HG03064 (cell line): ENCODE measurements at regions not wholly inside any gene's neighbourhood (a gene's known extent, or its start where the extent isn't known, plus 50 kb on each side); places are given as distances from the start of the nearest gene placed in this dataset.

Experiments
- ATAC-seq: cut with Tn5 transposase; IDR thresholded peaks from one replicate; pipeline ENCODE4 v1.9.1; 2021; ENCODE audit warnings: low read depth; ENCODE audit not compliant: unreplicated experiment

DNA sequence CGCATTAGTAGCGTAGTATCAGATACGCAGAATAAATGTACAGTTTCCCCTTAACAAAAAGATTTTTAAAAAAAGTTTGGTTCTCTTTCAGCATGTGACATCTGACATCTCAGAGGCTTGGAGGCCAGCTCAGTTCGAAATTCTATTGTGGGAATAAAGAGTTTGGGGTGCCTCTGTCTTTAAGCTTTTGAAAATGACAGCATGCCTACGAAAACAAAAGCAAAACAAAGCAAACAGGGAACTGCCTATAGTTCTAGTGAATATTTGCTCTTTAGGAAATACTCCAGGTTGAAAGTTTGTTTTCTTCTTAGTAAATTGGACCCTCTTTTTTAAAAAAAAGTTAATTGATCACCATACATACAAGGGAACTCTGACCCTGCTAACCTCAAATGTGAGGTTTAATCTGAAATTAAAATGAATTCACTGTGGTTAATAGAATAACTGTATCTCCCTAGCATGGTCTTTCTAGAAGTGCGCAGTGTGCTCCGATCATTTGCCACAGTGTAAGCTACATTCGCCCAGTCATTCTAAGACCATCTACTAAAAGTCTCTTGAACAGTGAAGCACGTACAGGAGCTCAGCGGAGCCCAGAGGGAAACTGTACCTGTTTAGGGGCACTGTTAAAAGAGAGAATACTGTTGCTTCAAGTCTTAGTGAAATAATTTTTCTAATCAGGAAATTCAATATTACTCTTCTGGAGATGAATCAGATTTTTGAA is 347.0 kb upstream of the CDH2 start:
- ATAC-seq, result no peak

DNA sequence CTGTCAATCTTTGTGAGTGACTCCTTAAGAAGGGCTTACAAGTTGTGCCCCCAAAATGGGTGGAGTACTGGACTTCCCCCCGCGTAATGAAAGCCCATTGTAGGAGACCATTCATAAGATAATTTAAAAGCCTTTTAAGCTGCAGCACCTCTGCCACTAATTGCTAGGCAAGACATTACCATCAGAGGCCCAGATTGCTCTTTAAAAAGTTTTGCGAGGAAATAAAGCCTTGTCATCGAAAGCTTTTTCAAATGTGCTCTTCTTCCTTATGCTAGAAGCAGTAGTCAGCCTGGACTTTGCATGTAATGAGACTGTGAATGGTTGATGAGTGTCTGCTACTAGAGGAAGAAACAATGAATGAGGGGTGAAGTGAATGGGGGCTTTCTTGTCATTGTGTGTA is 345.3 kb upstream of the CDH2 start:
- ATAC-seq, result no peak

DNA sequence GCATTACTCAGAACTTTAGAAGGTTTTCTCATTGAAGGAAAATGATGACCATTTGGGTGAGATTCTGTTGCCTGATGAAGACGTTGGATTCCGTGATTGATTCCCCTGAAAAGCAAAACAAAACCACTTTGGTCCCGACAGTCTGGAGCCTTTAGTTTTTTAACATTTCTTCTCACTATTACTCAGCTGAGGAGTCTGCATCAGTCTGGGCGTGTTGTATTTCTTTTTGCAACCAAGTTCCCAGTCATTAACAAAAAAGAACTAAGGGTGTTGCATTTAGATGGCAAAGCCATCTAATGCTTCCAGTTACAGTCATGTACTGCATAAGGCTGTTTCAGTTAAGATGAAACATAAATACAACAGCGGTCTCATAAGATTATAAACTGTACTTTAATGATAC is 343.1 kb upstream of the CDH2 start:
- ATAC-seq, result no peak

DNA sequence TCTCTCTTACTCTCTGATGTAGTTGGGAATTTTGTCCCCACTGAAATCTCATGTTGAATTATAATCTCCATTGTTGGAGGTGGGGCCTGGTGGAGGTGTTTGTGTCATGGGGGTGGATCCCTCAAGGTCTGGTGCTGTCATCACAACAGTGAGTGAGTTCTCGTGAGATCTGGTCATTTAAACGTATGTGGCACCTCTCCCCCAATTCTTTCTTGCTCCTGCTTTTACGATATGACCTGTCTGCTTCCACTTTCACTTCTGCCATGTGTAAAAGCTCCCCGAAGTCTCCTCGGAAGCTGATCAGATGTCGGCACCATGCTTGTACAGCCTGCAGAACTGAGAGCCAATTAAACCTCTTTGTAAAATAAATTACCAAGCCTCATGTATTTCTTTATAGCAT is 337.8 kb upstream of the CDH2 start:
- no peak for ATAC-seq

DNA sequence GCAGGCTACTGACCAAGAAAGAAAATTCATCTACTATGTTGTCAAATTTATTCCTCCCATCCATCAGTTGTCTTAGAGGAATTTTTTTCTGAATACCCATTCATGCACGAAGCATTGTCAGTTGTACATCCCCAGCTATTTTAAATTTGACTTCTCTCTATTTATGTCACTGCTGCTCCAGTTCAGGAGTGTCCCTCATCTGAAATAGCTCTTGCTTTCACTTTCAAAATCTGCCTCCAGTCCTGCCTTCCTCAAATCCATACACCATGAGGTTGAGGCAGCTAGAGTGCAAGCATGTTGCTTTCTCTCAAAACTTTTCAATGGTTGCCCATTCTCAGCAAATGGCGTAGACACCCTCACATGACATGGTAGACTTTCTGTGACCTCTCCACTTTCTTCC is 335.4 kb upstream of the CDH2 start:
- ATAC-seq, result no peak

DNA sequence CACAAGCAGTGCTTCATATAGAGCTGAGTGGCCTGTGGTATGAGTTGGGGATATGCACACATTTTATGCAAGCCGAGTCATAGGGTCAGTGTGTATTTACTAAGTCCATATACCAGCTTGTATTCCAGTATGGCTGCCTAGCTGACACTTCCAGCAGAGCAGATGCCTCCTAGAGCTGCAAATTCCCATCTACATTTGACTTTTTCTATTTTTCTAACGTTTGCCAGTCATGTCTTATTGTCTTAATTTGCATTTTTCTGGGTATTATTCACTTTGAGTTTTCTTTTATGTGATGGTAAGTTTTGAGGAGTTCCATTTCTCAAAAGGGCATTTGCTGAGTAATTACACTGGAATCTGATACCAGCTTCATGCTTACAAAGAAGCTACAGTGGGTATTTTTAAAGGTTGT is 334.5 kb upstream of the CDH2 start:
- ATAC-seq, result no peak

DNA sequence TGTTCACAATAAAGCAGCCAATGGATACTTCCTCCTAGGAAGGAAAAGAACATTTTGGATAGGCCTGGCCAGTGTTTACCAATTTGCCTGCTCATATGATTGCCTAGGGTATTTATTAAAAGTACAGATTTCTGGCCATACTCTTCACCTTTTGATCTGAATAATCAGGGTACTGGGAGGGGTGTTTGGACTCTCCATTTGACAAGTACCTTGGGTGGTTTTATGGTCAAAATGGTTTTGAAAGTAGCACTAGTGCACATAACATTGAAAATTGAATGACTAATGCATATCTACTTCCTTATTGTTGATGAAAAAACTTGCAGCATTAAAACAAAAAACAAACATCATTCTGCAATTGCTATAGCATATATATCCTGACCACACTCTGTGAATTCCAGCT is 333.3 kb upstream of the CDH2 start:
- no peak for ATAC-seq

DNA sequence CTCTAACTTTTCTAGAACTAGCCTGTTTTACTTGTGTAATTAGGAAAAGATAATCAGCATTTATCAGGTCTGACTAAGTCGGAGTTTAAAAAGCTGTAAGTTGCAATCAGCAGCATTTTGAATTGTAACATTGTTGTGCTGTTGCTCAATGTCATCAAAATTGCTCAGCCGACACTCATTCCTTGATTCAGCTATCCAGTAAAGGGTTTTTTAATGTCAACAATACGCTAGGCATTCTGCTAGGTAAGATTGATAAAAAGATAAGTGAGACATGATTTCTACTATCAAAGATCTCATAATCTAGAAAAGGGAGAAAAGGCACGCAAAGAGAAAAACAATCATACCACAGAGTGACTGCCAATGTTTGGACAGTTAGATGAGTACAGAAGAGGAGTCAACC is 327.1 kb upstream of the CDH2 start:
- ATAC-seq, result no peak

DNA sequence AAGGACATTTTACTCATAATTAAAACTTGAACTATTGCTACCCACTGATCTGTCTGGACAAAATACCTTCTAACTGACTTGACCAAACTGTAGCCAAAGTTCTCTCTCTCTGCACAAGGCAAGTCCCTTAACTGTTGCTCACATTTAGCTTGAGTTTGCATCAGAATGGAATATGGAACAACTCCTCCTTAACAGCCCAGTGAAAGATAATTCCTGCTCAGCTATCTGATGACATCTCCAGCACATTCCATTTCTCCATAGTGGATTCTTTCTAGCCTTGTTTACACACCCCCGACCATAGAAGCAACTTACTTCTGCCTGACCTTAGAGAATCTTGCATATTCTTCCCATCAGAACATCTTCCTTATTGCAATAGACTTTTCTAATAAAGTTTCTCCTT is 317.2 kb upstream of the CDH2 start:
- no peak for ATAC-seq

DNA sequence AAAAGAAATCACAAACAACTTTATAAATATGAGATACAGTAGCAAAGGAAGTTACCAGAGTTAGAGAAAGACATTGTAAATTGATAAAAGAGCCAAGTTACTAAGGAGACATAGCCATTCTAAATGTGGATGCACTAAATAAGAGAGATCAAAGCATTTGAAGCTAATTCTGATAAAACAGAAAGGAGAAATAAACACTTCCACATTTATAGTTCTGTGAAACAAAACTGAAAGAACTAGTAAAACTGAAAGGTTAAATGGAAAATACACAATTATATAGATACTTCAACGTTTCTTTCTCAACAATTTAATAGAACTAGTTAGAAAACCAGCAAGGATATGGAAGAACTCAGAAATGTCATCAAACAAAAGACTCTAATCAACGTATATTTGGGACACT is 309.0 kb upstream of the CDH2 start:
- no peak for ATAC-seq

DNA sequence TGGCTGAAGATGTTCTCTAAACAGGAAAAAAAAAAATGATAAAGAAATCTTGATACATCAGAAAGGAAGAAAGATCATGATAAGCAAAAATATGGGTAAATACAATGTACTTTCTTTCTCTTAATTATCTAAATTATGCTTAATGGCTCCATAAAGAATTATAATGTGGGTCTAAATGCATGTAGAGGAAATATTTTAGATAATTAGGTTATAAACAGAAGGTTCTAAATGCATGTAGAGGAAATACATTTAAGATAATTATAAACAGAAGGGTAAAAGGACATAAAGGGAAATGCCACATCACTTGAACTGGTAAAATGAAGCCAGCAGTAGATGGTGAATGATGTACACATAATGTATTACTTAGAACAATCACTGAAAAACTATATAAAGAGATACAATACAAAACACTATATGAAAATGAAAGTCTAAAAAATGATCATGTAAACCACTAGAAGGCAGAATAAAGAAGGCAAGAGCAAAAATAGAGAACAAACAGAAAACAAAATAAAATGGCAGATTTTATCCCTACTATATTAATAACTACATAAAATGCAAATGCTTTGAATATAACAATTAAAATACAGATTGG is 308.4 kb upstream of the CDH2 start:
- ATAC-seq, result no peak

DNA sequence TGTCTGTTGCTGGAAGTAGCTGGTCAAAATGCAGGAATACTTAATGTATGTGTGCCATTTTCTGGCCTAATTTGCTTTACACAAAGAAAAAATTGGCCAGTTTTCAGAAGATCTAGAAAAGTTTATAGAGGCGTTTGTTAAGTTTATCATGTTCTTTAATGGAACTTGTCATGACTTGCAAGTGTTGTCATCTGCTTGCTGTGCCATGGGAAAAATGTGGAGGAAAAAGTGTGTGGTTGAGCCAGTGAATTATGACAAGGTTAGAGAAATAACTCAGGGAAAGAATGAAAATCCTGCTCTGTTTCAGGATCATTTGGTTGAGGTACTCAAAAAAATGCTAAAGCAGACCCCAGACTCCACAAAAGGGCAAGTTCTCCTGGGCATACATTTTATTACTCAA is 301.6 kb upstream of the CDH2 start:
- ATAC-seq, result no peak

DNA sequence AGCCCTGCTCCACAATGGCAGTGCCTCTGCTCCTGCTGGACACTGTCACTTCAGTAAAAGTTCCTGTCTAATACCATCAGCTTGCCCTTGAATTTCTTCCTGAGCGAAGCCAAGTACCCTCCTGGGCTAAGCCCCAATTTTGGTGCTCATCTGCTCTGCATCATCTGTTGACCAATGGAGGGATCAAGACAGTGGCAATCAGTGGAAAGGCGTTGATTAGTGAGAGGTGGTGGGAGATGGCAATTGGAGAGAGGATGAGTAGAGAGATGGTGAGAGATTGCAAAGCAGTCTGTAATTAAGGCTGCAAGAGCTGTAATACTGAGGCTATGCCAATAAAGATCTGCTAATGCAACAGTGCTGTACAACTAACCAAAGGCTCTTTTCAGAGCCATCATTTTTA is 299.4 kb upstream of the CDH2 start:
- no peak for ATAC-seq

DNA sequence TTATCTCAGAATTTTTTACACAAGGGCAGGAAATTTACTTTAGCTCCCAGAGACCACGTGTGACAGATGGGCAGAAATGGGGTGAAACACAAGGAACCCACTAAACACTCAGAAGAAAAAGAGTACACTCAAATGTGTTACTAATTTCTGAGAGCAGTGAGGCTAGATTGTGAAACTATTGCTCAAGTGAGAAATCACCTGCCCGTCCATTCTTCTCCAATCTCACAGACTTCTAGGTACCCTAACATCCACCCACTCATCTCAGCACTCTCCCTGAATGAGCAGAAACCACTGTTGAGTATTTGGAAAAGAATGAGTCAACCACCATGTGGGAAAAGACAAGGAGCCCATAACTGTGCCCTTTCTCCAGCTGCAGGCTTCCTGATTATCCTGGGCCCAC is 293.0 kb upstream of the CDH2 start:
- no peak for ATAC-seq

DNA sequence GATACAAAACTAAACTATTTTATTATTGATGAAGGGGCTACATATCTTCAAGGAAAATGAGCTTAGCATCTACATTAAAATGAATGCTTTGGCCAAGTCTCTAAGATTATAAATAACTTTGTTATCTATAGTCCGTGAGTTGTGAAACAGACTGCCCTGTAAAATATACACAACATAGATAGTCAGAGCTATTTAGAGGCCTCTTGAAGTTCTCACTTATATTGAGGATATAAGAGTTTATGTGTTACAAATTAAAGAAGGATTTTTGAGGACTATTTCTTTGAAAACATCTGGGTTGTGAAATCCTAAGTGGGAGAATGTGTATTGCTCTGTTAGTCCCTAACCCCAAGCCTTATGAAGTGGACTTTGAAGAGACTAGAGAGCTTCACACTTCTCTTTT is 292.0 kb upstream of the CDH2 start:
- ATAC-seq, result no peak

DNA sequence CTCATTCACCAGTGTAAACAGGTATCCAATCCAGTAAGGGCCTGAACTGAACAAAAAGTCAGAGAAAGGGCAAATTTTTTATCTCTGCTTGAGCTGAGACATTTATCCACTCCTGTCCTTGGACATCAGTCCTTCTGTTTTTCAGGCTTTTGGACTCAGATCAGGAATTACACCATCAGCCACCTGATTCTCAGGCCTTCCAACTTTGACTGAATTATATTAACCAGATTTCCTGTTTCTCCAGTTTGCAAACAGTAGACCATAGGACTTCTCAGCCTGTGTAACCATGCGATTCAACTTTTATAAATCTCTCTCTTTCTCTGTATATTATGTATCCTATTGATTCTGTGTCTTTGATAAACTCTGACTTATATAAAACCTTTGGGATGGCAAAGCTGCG is 289.3 kb upstream of the CDH2 start:
- ATAC-seq, result no peak

DNA sequence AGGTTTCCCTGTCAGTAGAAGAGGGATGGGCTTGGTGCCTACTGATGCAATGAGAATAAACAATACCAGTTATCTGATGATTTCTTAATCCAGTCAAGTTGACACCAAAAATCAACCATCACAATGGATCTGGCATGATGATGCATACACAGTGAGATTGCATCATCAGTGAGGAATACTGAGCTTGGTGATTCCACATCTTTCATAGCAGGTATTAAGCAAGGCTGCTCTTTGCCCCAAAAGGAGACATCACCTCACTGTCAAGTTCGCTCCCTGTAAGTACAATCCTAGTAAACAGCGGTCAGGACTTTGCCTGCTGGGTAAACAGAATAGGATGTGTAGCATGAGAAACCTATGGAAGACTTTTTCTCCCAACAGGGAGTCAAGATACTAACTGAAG is 282.7 kb upstream of the CDH2 start:
- ATAC-seq, result no peak

DNA sequence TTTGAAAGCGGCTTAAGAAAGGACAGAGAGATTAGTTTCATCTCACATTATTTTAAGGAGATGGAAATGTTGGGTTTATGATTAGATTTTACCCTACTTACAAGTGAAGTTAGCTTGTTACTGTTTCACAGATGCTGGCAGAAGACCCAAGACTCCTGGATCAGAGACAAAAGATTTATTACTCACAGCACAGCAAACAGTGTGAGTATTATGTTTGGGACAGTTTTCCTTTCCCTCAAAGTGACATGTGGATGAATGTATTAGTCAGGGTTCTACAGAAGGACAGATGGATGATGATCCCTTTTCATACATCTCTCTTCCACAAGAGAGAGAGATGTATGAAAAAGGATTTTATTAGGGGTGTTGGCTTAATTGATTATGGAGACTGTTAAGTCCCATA is 281.8 kb upstream of the CDH2 start:
- ATAC-seq, result no peak

DNA sequence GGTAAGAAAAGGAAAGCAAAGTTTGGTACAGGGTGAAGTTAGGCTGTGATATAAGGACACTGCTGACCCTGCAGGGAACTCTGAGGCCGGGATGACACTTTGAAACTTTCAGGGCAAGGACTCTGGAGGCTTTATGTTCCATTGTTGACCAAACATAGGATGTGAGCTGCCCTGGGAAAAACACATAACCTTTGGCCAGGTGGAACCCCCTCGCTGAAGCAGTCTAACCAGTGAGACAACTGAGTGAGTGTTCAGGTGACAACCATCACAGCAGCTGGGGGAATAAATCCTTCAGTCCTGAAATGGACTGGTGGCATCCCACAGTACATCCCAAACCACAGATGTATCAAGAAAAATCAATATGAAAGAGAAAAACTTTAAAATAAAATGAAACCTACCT is 280.9 kb upstream of the CDH2 start:
- ATAC-seq, result no peak

DNA sequence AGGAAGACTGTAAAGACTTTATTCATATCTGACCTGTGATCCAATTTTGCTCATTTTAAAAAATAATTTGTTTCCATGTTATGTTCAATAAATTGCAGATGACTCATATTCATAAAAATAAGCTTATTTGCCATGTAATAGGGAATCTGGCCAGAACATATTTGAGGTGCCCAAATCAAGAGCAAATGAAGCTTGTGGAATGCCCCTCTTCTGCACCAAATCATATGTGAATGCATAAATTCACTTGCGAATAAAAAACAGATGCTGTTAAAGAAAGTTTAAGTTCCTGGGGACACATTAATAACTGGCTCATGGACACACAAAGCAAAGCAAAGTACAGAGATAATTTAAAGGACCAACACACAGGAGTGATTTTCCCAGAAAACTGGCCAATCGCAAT is 279.0 kb upstream of the CDH2 start:
- no peak for ATAC-seq

DNA sequence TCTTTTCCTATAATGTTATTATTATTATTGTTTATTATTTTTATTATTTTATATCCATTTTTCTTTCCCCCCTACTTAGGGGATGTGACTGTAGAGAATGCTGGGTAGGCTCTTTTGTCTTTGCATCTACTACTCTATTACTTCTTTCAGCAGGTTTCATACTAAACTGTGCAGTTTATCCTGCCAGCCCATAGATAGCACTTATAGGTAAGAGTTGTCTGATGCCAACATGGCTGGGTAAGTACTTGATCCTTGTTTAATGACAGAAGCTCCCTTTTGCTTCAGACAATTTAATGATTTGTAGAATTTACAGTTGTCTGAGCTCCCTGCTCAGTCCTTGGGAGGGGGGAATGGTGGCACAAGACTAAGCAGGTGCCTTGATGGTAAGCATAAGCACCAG is 262.9 kb upstream of the CDH2 start:
- ATAC-seq, result no peak

DNA sequence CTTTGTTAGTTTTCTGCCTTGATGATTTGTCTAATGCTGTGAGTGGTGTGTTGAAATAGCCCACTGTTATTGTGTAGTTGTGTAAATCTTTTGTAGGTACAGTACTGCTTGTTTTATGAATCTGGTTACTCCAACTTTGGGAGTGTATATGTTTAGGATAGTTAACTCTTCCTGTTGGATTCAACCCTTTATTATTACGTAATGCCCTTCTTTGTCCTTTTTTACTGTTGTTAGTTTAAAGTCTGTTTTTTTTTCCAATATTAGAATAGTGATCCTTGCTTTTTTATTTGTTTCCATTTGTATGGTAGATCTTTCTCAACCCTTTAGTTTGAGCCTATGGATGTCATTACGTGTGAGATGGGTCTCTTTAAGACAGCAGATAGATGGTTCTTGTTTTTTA is 261.5 kb upstream of the CDH2 start:
- no peak for ATAC-seq

DNA sequence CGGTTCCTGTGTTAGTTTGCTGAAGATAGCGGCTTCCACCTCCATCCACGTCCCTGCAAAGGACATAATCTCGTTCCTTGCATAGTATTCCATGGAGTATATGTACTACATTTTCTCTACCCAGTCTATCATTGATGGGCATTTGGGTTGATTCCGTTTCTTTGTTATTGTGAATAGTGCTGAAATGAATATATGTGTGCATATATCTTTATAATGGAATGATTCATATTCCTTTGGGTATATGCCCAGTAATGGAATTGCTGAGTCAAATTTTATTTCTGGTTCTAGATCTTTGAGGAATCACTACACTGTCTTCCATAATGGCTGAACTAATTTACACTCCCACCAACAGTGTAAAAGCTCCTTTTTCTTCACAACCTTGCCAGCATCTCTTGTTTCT is 255.4 kb upstream of the CDH2 start:
- no peak for ATAC-seq
